NT2/D1 (cell line): ENCODE measurements at regions not wholly inside any gene's neighbourhood (a gene's known extent, or its start where the extent isn't known, plus 50 kb on each side); places are given as distances from the start of the nearest gene placed in this dataset.

Experiments
- SUZ12 ChIP-seq: IDR thresholded peaks from 2 replicates; pipeline ENCODE4 v1.6.1; 2011; ENCODE audit not compliant: insufficient read length, insufficient read depth; ENCODE audit errors: extremely low read depth
- YY1 ChIP-seq: IDR thresholded peaks from 2 replicates; pipeline ENCODE4 v1.6.1; 2011; ENCODE audit not compliant: insufficient read length, insufficient read depth
- ZNF274 ChIP-seq: IDR thresholded peaks from 2 replicates; pipeline ENCODE4 v1.6.1; 2011; ENCODE audit warnings: mild to moderate bottlenecking, low read depth, low read length

- TF ChIP-seq YY1, result no peak
- TF ChIP-seq ZNF274, result no peak
- no peak for TF ChIP-seq SUZ12
These were observed 94.5 kb upstream of the FOXQ1 start for GRCh38 chr6:1217396-1217795.
